ENCODE measurements at regions not wholly inside any gene's neighbourhood (a gene's known extent, or its start where the extent isn't known, plus 50 kb on each side); places are given as distances from the start of the nearest gene placed in this dataset.

- TF ChIP-seq CTCF (IDR thresholded peaks at IDR 0.05; ENCODE audit: low read depth, low read length, poor library complexity, severe bottlenecking) (no peak), EZH2phosphoT487 (IDR thresholded peaks at IDR 0.05; ENCODE audit: borderline replicate concordance, low read length) (no peak)
These were observed 137.2 kb upstream of the POU3F1 start for GRCh38 chr1:38183747-38184146.

Data from DOHH2 (cell line).